HepG2 (cell line): ENCODE measurements at regions not wholly inside any gene's neighbourhood (a gene's known extent, or its start where the extent isn't known, plus 50 kb on each side); places are given as distances from the start of the nearest gene placed in this dataset.

Experiments
- ATAC-seq: fragments of 200-7000 bp; cut with Tn5 transposase; 3 replicates; pipeline ENCODE4 v1.9.1; 2020; ENCODE audit warnings: mild to moderate bottlenecking, moderate library complexity
- BruUV-seq: library from RNA; stranded (reverse); fragments of 400-500 nt; replicated peaks from 2 replicates; lab custom pipeline; 2021; lab: Mats Ljungman, UMichigan
- CTCF ChIA-PET: fragments of 300-600 bp; formaldehyde crosslinking; extraction: SDS; loops from one replicate; lab custom pipeline; 2021; ENCODE audit warnings: low total read pairs, inconsistent platforms, low intra/inter-chr PET ratio; lab: Yijun Ruan, JAX
- POLR2A ChIA-PET: fragments of 350-600 bp; sonication (Branson Sonifier 250); formaldehyde crosslinking; loops from one replicate; lab custom pipeline; 2020; ENCODE audit warnings: antibody characterized with exemption, inconsistent platforms; lab: Yijun Ruan, JAX
- DNase-seq: peaks from one replicate; pipeline ENCODE4 v3.0.0-alpha.2; 2015; ENCODE audit warnings: low spot score
- FAIRE-seq: peaks from 3 replicates; lab custom pipeline; 2011; peaks lifted over from hg19 to GRCh38; lab: Jason Lieb, UNC
- H2AFZ ChIP-seq: one replicate; pipeline ENCODE4 v1.6.1; 2011; ENCODE audit warnings: low read length, inconsistent platforms
- H3K27ac ChIP-seq: fragments of 300-600 bp; 3 replicates; pipeline ENCODE4 v1.8.0; 2011; ENCODE audit warnings: mixed run types, mild to moderate bottlenecking, mixed read lengths, low read length, inconsistent platforms; ENCODE audit not compliant: insufficient read depth; ENCODE audit errors: extremely low read length
- H3K27me3 ChIP-seq, 2 experiments: fragments of 200-600 bp in 1 of 2; 2 replicates in 1 of 2; 3 replicates in 1 of 2; pipeline versions ENCODE4 v1.6.0 to v1.8.0; 2011; ENCODE audit warnings: low read length in 2 of 2, mild to moderate bottlenecking in 2 of 2, moderate library complexity in 2 of 2, inconsistent platforms in 1 of 2; ENCODE audit not compliant: insufficient read depth in 2 of 2, control insufficient read depth in 1 of 2
- H3K36me3 ChIP-seq, 2 experiments: fragments of 200-600 bp in 1 of 2; replicated peaks in 1 of 2; 2 replicates in 1 of 2; 3 replicates in 1 of 2; pipeline versions ENCODE4 v1.5.1 to v1.8.0; 2011; ENCODE audit warnings: low read length in 2 of 2, inconsistent platforms in 1 of 2; ENCODE audit not compliant: insufficient read depth in 2 of 2, control insufficient read depth in 1 of 2
- H3K4me1 ChIP-seq: 2 replicates; pipeline ENCODE4 v1.5.1; 2012; ENCODE audit warnings: low read length, inconsistent platforms; ENCODE audit not compliant: insufficient read depth
- H3K4me2 ChIP-seq: 2 replicates; pipeline ENCODE4 v1.6.0; 2011; ENCODE audit warnings: low read depth, low read length, inconsistent platforms
- H3K4me3 ChIP-seq, 3 experiments: fragments of 200-600 bp in 1 of 3; sonication (generic), shearing (Covaris generic) in 1 of 3; replicated peaks in 1 of 3; 2 replicates each; pipeline ENCODE4 v1.5.1; 2011 to 2016; ENCODE audit warnings: low read length in 3 of 3, inconsistent platforms in 2 of 3, low read depth in 2 of 3, mild to moderate bottlenecking in 2 of 3, control low read depth in 1 of 3, mixed read lengths in 1 of 3; ENCODE audit not compliant: insufficient read depth in 1 of 3
- H3K79me2 ChIP-seq: one replicate; pipeline ENCODE4 v1.6.1; 2011; ENCODE audit warnings: low read length, inconsistent platforms; ENCODE audit not compliant: insufficient read depth
- H3K9ac ChIP-seq: 2 replicates; pipeline ENCODE4 v1.6.0; 2011; ENCODE audit warnings: mild to moderate bottlenecking, low read depth, low read length, inconsistent platforms; ENCODE audit not compliant: insufficient read depth
- H3K9me3 ChIP-seq: 2 replicates; pipeline ENCODE4 v1.5.1; 2012; ENCODE audit warnings: mild to moderate bottlenecking, low read length
- H4K20me1 ChIP-seq: 2 replicates; pipeline ENCODE4 v1.6.0; 2011; ENCODE audit warnings: inconsistent platforms, mild to moderate bottlenecking, low read length, moderate library complexity; ENCODE audit not compliant: insufficient read depth
- FOXC1 ChIP-seq: sonication (generic); formaldehyde crosslinking; IDR thresholded peaks from 2 replicates; pipeline ENCODE4 v1.8.0; 2022; ENCODE audit warnings: mild to moderate bottlenecking, missing genetic modification reagents, borderline replicate concordance
- KLF15 ChIP-seq: sonication (generic); formaldehyde crosslinking; IDR thresholded peaks from 2 replicates; pipeline ENCODE4 v1.8.1; 2023; ENCODE audit warnings: borderline replicate concordance, mild to moderate bottlenecking, inconsistent platforms, missing genetic modification reagents, mixed read lengths
- MAFF ChIP-seq: IDR thresholded peaks from 2 replicates; pipeline ENCODE4 v1.6.1; 2011; ENCODE audit warnings: low read depth, low read length, improper control_type of control experiment
- MAFK ChIP-seq, 2 experiments: IDR thresholded peaks in 1 of 2; conservative IDR thresholded peaks in 1 of 2; 2 replicates each; pipeline ENCODE4 v1.6.1; 2011; ENCODE audit warnings: improper control_type of control experiment in 2 of 2, low read length in 2 of 2
- NFE2 ChIP-seq: sonication (generic); formaldehyde crosslinking; IDR thresholded peaks from 2 replicates; pipeline ENCODE4 v1.4.0; 2020; ENCODE audit warnings: missing genetic modification reagents
- PITX1 ChIP-seq: sonication (generic); formaldehyde crosslinking; IDR thresholded peaks from 2 replicates; pipeline ENCODE4 v1.5.1; 2020; ENCODE audit warnings: mild to moderate bottlenecking, missing genetic modification reagents
- PLSCR1 ChIP-seq: sonication (generic); formaldehyde crosslinking; IDR thresholded peaks from 2 replicates; pipeline ENCODE4 v1.5.0; 2020; ENCODE audit warnings: missing genetic modification reagents, mild to moderate bottlenecking, borderline replicate concordance
- POGZ ChIP-seq: sonication (generic); formaldehyde crosslinking; IDR thresholded peaks from 2 replicates; pipeline ENCODE4 v1.4.0; 2020; ENCODE audit warnings: mild to moderate bottlenecking, missing genetic modification reagents
- SMAD1 ChIP-seq: sonication (generic); formaldehyde crosslinking; IDR thresholded peaks from 2 replicates; pipeline ENCODE4 v1.4.0; 2020; ENCODE audit warnings: missing genetic modification reagents, low read depth, mild to moderate bottlenecking, borderline replicate concordance
- TAF1 ChIP-seq: sonication (generic); formaldehyde crosslinking; IDR thresholded peaks from 2 replicates; pipeline ENCODE4 v1.4.0; 2020; ENCODE audit warnings: missing genetic modification reagents
- TIGD3 ChIP-seq: sonication (generic); formaldehyde crosslinking; IDR thresholded peaks from 2 replicates; pipeline ENCODE4 v1.5.1; 2020; ENCODE audit warnings: mild to moderate bottlenecking, missing genetic modification reagents, borderline replicate concordance
- ZBTB7B ChIP-seq: sonication (generic); formaldehyde crosslinking; IDR thresholded peaks from 2 replicates; pipeline ENCODE4 v1.4.0; 2020; ENCODE audit warnings: missing genetic modification reagents
- ZKSCAN8 ChIP-seq: IDR thresholded peaks from 2 replicates; pipeline ENCODE4 v1.6.1; 2016; ENCODE audit warnings: borderline replicate concordance, missing genetic modification reagents, missing compliant biosample characterization
- ZNF331 ChIP-seq: sonication (generic); formaldehyde crosslinking; IDR thresholded peaks from 2 replicates; pipeline ENCODE4 v1.4.0; 2020; ENCODE audit warnings: missing genetic modification reagents
- ZNF362 ChIP-seq: sonication (generic); formaldehyde crosslinking; IDR thresholded peaks from 2 replicates; pipeline ENCODE4 v1.4.0; 2020; ENCODE audit warnings: missing genetic modification reagents, mild to moderate bottlenecking, borderline replicate concordance
- ZNF761 ChIP-seq: sonication (generic); formaldehyde crosslinking; conservative IDR thresholded peaks from 2 replicates; pipeline ENCODE4 v1.4.0; 2020; ENCODE audit warnings: mild to moderate bottlenecking, missing genetic modification reagents
- WGBS: methylation state at CpG from one replicate; pipeline ENCODE4 v1.1.6; 2017; ENCODE audit warnings: low lambda C conversion rate; 5-methylcytosine and 5-hydroxymethylcytosine counted together
- in situ Hi-C: cut with HindIII; loops from 2 replicates; pipeline ENCODE4 v1.10.0; 2017; ENCODE audit warnings: low pct_unique_long_range_greater_than_20kb; ENCODE audit not compliant: extremely low pct_ligation_motif_present
- intact Hi-C: fragments of 100-400 bp; cut with micrococcal nuclease; formaldehyde crosslinking; loops from one replicate; pipeline ENCODE4 v1.10.0; 2022; ENCODE audit not compliant: unreplicated experiment

GRCh38 chr4:175350246-175350645, 432.1 kb downstream of the ADAM29 start:
- H3K9me3 ChIP-seq = peaks cover 49% of the 10 kb centered on the region
- H3K9ac ChIP-seq = no peak overlapping the region
- TF ChIP-seq MAFF (peak; percentile 70), NFE2 (CRISPR knock-in tag) (no peak), MAFK (conservative IDR thresholded peaks at IDR 0.05 in 1 of 2, IDR thresholded peaks at IDR 0.05 in 1 of 2; ENCODE audit: low read length in 2 of 2) (peak; percentile 54 to 85)
- ChIA-PET POLR2A (no interaction called here), CTCF (no interaction called here)
- no peaks in the 10 kb centered on the region for H3K79me2 ChIP-seq
- no TSS peak for BruUV-seq
- no peak overlapping the region for H3K4me2 ChIP-seq
- no peaks in the 10 kb centered on the region for H3K36me3 ChIP-seq
- FAIRE-seq = no peak
- no peaks in the 10 kb centered on the region for H3K4me1 ChIP-seq
- no peak for DNase-seq
- 3% methylated on average over 3 of the region's 3 CpGs for WGBS
- no peak for ATAC-seq
- intact Hi-C loops (no loop called here), in situ Hi-C loops (no loop called here)
- H3K27me3 ChIP-seq = no peaks in the 10 kb centered on the region
- H2AFZ ChIP-seq = no peak overlapping the region
- H3K27ac ChIP-seq = no peak overlapping the region
- H3K4me3 ChIP-seq = no peak overlapping the region
- H4K20me1 ChIP-seq = no peaks in the 10 kb centered on the region

- intact Hi-C loops (no loop called here), in situ Hi-C loops (no loop called here)
- Histone ChIP-seq H3K4me1 (no peaks in the 10 kb centered on the region), H4K20me1 (no peaks in the 10 kb centered on the region), H3K79me2 (no peaks in the 10 kb centered on the region), H3K27me3 (no peaks in the 10 kb centered on the region), H3K4me2 (no peak overlapping the region), H3K4me3 (no peak overlapping the region), H3K36me3 (no peaks in the 10 kb centered on the region), H2AFZ (no peak overlapping the region), H3K27ac (no peak overlapping the region), H3K9me3 (peaks cover 42% of the 10 kb centered on the region), H3K9ac (no peak overlapping the region)
- ChIA-PET POLR2A (no interaction called here), CTCF (no interaction called here)
- TF ChIP-seq ZBTB7B (CRISPR knock-in tag) (no peak), TAF1 (CRISPR knock-in tag) (no peak), TIGD3 (CRISPR knock-in tag) (no peak), PLSCR1 (CRISPR knock-in tag) (no peak), ZNF761 (no peak), ZNF362 (CRISPR knock-in tag) (no peak), FOXC1 (CRISPR knock-in tag) (no peak), KLF15 (CRISPR knock-in tag) (no peak), ZNF331 (CRISPR knock-in tag) (no peak), SMAD1 (CRISPR knock-in tag) (no peak), ZKSCAN8 (CRISPR knock-in tag) (no peak), POGZ (CRISPR knock-in tag) (no peak), PITX1 (no peak)
- no peak for FAIRE-seq
- WGBS = 32% methylated on average over 2 of the region's 2 CpGs
- DNase-seq = no peak
- BruUV-seq = no TSS peak
- ATAC-seq = no peak
Measured at GRCh38 chr4:175351473-175351872, 433.3 kb downstream of the ADAM29 start.
